NCI-H524 treated with DMSO at 0.1 percent for 48 hours (cell line): ENCODE measurements at regions not wholly inside any gene's neighbourhood (a gene's known extent, or its start where the extent isn't known, plus 50 kb on each side); places are given as distances from the start of the nearest gene placed in this dataset.

Experiments
- DNase-seq: peaks from one replicate; lab custom pipeline; 2025; lab: John Stamatoyannopoulos, UW

DNA sequence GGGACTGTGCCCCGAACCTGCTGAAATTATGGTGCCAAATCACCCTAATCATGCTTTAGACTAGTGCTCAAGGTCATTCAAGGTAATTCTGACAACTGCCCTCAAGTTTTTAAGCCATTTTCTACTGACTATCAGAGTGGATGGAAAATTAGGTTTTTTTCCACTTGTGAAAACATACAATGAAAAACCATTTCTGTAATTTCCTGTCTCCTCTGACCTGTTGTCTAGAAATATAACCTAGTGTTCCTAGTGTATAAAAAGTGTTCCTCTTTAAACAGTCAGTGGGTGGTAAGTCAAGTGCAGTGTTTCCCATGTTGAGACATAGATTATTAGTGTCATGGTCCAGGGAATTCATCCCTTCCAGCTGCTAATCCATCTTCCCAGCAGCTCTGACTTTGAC lies 232.8 kb upstream of the UMPS start:
- no peak for DNase-seq

DNA sequence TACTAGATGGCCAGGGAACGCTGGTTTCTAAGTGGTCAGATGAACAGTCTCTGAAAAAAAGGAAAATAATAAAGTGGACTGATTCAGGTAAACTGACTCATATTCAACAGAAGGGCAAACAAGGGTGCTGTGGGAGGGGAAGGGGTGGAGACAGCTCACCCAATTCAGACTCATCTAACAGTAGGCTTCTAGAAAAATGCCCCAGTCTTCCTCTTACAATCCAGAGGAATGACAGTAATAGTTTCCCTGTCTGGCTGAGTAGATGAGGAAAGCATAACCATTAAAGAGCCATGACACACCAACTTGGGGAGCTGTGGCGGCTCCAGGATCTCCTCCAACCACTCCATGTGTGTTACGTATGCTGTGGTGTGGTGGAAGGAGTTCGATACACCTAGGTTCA lies 231.4 kb upstream of the UMPS start:
- DNase-seq: no peak

DNA sequence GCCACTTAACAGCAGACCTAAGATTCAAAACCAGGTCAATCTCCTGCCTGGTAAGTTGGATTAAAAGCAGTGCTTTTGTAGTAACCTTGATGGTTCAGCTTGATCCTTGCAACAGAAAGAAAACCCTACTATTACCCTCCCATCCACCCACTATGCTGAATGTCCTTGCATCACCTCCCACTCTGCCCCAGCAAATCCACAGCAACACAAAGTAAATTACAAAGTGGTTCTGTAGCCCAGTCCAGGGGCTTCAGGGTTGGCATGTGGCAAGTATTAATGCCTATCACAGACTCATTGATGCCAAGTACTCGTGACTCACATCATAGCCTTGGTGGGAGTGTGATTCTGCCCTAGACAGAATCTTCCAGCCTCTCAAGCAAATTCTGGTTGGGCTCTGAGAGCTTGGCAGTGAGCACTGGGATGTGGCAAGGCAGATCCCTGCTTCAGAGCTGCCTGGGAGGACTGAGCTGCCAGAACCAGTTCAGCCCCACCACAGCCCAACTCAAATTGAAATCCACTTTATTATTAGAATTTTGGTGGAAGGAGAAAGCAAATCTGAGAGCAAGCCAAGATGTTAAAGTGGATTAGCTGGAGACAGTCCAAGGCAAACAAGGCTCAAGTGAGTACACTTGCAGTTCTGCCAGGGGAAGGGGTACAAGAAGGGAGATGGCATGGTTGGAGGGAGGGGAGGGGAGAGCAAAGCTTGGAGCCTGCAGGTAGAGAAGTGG lies 225.8 kb upstream of the UMPS start:
- no peak for DNase-seq

DNA sequence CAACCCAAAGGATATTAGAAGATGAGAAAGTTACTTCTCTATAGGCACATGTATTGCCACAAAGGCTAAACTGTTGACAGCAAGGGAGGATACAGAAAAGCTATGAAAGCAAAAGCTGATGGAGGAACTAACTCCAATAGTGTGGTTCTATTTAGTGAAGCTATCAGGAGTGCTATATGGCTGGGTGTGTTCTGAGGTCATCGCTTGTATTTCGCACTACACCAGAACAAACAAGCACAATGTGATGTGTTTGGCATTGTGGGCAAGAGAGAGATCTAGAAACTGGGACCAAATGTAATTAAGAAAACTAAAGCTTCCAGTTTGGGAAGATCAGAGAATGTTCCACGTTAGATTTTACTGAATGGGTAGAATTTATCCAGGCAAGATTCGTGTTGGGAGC lies 220.4 kb upstream of the UMPS start:
- DNase-seq: no peak

DNA sequence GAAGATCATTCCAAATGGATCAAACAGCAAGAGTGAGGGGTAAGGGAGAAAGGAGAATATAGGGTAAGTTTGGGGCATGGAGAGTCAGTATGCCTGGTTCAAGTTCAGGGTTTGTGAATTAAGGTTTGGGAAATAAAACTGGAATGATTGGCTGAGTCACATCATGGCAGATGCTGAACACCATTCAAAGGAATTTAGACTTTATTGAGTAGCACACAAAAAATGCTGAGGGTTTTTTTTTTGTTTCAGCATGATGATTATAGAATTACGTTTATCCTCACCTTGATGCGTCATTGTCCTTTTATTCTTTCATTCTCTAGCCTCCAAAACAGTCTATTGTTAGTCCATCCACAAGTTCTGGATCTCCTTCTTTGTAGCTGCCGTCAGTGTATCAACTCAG lies 220.0 kb upstream of the UMPS start:
- no peak for DNase-seq

DNA sequence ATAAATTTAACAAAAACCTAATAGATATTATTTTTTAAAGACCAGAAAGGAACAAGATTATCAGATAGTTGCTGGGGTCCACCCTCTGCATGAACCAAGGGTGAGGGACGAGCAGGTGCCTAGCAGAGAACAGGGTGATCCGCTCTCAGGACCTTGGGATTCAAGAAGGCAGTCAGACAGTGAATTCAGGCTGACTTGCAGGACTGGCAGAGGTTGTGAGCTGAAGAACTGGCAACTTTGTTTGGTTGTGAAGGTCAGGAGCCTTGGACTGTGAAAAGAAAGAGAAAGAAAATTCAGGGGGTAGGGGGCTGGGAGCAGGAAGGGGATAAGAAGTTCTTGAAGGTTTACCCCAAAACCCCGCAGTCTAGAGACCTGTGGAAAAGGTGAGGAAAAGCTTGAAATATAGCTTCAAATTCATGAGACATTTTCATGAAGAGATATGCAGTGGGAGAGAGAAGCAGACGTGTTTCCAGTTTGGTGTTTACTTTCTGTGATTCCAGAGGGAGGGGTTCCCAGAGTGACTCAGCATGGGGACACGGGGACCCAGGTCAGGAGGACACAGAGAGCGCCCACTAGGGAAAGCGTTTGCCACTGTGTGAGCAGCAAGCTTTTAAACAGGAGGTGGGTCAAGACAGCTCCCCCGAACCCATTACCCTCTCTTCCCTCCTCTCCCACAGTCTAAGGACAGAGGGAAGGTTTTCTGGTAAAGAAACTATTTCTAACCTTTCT lies 217.2 kb upstream of the UMPS start:
- no peak for DNase-seq

DNA sequence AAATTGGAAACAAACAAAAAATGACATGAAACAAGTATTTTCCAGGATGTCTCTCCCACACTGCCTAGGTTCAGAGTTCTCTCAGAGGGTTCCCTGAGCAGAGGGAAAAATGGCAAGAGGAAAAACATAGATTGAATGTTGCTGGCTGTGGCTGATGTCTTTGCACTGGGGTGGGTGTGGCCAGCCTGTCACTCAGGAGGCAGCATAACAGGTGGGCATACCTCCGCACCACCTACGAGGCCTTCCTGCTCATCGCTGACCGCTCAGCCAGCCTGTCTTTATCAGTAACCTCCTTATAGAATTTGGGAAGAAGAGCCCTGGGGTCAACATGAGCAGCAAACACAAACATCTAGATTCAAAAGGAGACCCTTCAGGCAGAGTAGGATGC lies 216.6 kb upstream of the UMPS start:
- no peak for DNase-seq

DNA sequence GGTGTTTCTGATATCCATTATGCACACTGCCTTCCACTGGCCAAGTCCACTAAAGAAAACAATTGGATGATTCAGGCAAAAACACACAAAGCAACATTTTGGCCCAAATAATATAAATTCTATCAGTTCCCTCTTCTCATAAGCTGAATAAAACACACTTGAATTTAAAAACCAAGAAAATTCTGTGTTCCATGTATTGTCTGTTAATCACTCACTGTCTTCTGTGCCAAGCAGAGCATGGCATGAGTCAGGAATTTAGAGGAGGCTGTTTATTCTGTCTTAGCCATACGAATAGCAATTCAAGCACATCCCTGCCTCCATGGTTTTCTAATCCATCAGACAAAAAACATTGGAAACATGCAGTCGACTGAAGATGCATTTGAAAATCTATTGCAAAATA lies 215.6 kb upstream of the UMPS start:
- no peak for DNase-seq

DNA sequence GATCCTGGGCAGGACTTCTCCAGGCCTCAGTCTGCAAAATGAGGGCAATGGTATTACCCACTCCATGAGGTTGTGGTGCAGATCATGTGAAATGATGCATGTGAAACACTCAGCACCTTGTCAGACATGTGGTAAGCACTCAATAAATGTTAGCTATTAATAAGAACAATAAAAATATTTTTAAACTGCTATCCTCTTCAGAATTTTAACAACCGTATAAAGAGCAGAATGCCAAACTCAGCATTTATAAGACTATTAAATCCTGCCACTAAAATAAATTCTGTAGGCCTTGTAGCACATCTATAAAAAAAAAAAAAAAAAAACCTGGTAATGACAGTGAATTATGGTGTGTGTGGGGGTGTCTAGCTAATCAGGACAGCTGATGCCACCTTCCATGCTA lies 213.9 kb upstream of the UMPS start:
- DNase-seq: no peak

DNA sequence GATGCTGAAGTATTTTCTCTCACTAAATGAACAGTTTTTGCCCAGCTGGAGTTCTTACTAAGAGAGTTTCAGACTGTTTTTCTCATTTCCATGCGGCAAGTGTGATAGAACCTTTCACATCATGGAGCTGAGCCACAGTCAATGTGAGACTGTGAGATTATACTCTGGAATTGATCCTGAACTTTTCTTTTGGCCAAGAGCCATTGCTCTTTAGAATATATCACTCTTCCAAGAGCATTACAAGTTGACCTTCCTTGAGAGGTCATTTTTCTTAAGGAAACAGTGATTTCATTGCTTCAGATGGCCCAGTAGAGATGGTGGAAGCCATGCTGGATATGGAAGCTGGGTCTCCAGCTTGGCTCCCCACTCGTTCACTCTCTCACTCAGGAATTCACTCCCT lies 212.9 kb upstream of the UMPS start:
- no peak for DNase-seq

DNA sequence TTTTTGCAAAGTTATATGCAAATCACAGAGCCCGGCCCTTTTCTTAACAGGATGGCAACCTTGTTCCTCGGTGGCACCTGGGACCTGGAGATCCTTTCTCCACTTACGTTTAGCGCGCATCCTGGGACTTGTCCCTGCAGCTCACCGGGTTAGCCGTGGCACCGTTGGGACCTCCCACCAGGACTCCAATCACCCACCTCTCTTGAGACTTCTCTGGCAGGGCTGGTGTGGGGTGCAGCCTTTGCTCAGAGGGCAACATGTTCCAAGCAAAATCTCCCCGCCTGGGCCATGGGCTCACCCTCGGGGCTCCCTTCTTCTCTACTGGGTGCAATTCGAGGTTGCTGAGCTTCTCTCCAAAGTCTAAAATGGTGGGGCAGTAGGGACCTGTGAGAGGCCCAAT lies 211.9 kb upstream of the UMPS start:
- no peak for DNase-seq

DNA sequence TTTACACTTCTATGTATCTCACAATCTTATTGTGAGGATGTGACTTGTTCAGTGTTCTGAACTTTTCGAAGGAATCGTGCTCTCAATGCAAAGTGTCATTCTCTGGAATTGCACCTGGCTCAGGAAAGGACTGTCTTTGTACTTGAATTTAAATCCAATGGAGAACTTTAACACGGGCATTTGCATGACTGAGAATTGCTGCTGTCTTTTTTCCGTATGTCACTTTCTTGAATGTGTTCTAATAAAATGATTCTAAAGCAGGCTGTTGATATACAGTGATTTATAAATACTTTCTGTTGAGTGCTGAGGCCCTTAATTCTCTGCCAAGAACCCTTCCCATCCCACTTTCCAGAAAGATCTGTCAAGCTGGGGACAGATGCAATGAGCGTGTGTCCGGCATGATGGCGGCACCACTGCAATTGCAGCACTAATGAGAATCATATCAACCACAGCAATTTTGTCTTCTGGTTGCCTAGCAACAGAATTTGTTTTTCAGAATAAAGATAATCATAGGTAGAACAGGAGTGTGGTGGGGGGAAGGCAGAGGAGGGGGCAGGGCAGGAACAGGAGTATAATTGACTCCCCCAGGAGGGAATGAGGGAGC lies 210.6 kb upstream of the UMPS start:
- no peak for DNase-seq

DNA sequence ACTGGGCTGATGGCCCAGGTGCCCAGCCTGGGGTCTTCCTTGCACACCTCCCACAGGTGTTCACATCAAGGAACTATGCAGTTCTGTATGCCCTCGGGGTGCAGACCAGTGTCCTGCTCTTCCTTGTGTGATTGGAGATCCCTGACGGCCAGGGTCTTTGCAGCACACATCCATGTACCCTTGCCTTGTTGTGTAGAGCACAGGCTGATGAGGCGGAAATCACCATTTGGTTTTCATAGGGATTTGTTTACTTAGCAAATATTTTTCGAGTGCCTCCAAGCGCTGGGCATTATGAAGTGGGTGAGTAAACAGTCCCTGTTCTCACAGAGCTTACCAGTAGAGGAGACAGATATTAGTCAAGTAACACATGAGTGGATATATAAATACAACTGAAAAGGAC lies 209.3 kb upstream of the UMPS start:
- DNase-seq: no peak

DNA sequence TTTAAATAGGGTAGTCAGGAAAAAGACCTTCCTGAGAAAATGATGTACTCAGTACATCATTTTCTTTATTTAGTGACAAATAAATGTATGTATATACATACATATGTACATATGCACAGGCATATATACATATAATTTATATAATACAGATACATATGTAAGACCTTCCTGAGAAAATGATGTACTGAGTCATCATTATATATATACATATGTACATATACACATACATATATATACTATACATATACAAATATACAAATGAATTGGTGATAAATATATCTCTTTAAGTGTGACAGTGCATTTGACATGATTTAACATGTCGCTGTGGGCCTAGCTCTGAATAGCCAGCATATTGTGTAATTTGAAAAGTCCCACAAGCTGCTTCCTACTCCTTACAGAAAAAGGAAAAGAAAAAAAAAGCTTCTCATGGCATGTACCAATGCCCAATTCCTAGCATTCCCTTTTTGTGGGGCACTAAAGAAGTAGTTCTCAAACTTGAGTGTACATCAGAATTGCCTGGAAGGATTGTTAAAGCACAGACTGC lies 208.1 kb upstream of the UMPS start:
- DNase-seq: no peak

DNA sequence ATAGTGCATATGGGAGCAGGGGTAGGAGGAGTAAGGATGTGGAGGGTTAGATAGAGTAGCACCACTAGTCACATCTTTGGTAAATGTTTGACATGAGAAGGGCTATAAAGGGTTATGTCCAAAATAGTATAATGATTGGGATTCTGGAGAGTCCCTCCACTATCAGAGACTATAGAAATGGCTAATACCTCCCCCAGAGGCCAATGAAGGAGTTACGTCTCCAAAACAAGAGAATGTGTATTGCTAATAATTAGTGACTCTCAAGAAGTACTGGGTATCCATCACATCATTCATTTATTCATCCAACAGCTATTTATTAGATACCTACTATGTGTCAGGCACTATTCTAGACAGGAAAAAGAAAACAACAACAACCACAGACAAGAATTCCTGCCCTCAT lies 203.7 kb upstream of the UMPS start:
- DNase-seq: no peak

DNA sequence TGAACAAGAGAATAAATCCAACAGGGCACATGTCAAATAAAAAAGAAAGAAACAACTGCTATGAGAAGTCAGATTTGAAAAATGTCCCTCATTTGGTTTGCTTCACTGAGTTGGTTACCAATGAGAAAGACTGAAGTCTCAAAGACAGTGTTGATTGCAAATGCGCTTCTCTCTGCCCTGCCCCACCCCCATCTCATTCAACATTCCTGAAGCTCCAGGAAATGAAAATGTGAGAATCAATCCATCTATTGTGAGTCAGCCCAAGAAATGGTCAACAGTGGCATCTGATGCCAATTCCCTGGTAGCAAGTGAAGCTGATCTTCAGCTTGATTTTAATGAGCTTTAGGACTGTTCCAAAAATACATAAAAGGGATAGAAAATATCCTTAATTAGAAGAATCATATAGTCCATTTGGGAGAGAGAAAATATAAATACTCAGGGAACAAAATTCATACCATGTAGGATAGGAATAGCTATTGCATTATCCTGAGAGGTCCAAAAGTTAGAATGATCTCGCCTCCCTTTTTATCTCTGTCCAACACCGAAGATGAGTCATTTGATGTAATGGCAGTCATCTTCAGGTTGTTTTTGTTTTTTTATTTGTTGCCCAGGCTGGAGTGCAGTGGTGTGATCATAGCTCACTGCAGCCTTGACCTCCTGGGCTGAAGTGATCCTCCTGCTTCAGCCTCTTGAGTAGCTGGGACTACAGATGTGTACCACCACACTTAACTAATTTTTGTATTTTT lies 200.3 kb upstream of the UMPS start:
- no peak for DNase-seq

DNA sequence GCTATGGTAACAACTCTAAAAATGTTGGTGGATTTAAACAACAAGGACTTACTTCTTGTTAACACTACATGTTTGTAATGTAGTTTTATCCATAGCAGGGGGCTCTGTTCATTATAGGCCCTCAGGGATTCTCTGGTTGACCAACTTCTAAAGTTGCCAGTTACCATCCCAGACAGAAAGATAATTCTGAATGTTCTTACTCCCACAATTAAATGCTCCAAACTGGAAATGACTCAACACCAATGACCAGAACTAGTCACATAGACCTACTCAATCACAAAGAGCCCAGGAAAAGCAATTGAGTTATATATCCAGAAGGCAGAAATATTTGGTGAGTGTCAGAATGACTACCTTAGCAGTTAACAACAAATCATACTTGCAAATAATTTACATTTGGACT lies 199.3 kb upstream of the UMPS start:
- DNase-seq: no peak

DNA sequence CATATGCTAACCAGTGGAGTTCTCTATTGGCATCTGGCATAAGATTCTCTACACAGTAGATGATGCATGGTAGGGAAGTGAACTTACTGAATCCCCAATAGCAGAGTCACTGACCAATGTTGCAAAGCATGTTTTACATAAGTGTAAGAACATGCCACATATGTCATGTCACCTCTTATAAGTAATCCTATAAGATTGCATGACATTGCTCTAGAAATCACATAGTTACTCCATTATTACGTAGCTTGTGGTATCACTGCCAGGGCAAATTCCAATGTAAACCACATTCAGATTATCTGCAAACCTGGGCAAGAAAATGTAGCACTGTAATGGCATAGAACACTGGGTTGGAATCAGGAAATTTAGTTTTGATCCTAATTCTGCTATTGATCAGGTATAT lies 198.2 kb upstream of the UMPS start:
- DNase-seq: no peak

DNA sequence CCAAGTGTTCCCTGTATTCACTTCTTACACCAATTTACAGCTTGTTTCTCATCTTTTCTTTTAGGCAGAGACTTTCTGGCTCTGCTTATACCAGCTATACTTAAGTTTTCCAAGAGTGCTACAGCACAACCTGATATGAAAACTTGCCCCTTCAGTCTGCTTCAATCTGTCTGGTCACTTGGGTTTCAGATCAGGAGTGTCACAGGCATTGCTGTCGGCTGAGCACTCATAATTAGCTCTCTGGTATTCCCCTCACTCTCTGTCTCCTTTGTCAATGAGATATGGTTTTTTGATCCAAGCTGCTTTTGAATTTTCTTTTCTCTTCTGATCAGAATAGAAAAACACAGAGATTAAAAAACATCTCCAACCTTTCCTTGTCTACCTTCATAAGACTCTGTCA lies 194.9 kb upstream of the UMPS start:
- no peak for DNase-seq

DNA sequence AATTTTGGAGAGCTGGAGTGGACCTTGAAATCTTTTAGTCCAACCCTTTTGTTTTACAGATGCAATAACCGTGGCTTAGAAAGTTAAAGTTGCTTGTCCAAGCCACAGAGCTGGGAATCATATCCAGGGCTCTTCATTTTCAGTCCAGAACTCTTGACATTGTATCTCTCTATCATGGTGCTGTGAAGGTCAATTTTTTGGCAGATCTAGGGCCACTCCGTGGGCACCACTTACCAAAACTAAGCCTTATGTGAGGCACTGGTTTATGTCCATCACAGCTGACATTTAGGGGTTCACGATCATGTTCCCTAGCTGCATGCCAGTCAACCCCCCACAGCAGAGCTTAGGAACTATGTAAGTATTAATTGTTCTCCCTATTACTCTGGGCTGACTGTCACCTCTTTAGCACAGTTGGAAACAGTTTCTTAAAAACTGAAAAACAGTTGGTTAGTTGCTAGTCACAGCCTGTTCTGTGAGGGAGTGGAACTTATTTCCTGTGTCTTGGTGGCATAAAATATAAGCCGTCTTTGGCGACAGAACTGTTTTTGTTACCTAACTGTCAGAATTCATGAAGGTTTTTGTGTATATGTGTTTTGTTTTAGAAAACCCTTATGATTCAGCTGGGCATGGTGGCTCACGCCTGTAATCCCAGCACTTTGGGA lies 189.6 kb upstream of the UMPS start:
- DNase-seq: no peak

DNA sequence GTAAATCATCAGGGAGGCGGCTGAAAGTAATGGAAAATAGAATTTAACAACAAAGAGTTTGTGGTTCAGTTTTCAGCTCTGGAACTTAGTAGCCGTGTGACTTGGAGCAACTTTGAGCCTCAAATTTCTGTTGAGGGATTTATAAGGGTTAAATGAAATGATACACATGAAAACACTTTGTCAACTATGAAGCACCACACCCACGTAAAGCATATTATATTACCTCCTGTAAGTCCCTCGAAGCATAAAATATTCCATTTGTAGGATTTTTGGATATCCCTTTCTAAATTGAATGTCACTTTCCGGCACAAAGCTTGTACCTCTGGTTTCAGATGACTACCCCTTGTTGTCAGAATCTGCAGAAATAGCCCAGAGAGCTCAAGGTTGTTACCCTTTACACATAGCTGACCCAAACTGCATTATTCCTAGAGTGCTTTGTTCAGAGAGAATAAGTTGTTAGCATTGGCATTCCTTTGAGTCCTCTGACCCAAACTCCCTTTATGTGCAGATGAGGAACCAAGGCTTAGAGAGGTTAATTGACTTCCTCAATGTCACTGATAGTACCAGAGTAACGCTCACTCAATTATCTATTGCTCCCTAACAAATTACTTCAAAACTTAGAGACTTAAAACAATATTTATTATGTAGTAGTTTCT lies 187.9 kb upstream of the UMPS start:
- no peak for DNase-seq

DNA sequence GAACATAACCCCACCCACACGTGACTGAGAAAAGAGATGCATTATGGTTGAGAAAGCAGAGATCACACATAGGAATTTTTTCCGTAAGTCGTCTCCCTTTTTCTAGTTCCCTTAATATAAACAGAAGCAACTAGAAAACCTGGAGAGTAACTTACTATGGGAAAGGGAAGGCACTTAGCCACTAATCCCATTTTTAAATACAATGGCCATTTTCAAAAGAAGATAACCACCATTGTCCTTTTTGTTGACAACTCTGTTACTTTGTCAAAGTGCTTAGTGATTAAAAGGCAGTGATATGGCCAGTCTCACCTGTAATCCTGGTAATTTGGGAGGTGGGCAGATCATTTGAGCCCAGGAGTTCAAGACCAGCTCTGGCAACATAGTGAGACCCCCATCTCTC lies 184.4 kb upstream of the UMPS start:
- no peak for DNase-seq
